Lower leg skin (tissue), 3 donors: ENCODE measurements at regions not wholly inside any gene's neighbourhood (a gene's known extent, or its start where the extent isn't known, plus 50 kb on each side); places are given as distances from the start of the nearest gene placed in this dataset.

Source experiments
- POLR2A ChIP-seq, 2 donors: fragments of 450-650 bp; IDR thresholded peaks; one replicate each; pipeline ENCODE4 v1.6.1; 2016 to 2017; ENCODE audit warnings: antibody characterized with exemption in 2 of 2, mild to moderate bottlenecking in 1 of 2, moderate library complexity in 1 of 2
- TF ChIP-seq, protein P1 (sequence below), 3 donors: fragments of 450-650 bp; IDR thresholded peaks; one replicate each; pipeline ENCODE4 v1.5.1; 2016; ENCODE audit warnings: antibody characterized with exemption in 3 of 3, mild to moderate bottlenecking in 3 of 3, moderate library complexity in 2 of 3

DNA sequence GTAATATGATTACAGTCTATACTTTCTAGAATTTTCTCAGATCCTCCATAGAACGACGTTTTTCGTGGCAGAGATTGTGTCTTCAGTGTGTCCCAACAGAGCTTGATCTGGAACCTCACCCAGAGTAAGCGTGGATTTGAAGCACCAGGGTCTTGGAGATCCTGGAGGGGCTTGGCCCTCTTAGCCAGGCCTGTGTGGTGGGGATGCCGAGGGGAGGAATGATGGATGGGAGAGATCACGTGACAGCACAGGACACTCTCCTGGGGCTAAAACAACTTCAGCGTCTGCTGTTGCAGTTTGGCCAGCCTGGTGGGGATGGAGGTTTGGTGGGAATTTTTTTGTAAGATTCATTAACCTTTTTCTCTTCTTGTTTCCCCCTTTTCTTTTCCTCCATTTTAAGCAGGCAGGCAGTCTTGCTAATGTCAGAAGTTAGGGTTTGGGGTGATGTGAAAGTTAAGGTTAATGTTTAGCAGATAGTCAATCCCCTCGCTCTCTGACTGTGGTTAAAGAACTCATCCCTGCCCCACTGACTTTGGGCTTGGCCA is 100.7 kb upstream of the SULF2 start:
- TF ChIP-seq, protein P1, sequence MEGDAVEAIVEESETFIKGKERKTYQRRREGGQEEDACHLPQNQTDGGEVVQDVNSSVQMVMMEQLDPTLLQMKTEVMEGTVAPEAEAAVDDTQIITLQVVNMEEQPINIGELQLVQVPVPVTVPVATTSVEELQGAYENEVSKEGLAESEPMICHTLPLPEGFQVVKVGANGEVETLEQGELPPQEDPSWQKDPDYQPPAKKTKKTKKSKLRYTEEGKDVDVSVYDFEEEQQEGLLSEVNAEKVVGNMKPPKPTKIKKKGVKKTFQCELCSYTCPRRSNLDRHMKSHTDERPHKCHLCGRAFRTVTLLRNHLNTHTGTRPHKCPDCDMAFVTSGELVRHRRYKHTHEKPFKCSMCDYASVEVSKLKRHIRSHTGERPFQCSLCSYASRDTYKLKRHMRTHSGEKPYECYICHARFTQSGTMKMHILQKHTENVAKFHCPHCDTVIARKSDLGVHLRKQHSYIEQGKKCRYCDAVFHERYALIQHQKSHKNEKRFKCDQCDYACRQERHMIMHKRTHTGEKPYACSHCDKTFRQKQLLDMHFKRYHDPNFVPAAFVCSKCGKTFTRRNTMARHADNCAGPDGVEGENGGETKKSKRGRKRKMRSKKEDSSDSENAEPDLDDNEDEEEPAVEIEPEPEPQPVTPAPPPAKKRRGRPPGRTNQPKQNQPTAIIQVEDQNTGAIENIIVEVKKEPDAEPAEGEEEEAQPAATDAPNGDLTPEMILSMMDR (IDR thresholded peaks at IDR 0.05) = no peak
- TF ChIP-seq POLR2A (IDR thresholded peaks at IDR 0.05) = no peak
